Peyer's patch (tissue), 4 donors: ENCODE measurements at regions not wholly inside any gene's neighbourhood (a gene's known extent, or its start where the extent isn't known, plus 50 kb on each side); places are given as distances from the start of the nearest gene placed in this dataset.

Experiments used
- DNase-seq, 3 donors: peaks; one replicate each; pipeline ENCODE4 v3.0.0-alpha.2; 2017 to 2019
- H3K27ac ChIP-seq, 4 donors: fragments of 200-600 bp; sonication (generic); one replicate each; pipeline ENCODE4 v1.5.1; 2016 to 2019
- H3K27me3 ChIP-seq, 2 donors: fragments of 200-600 bp; sonication (generic); one replicate each; pipeline ENCODE4 v1.5.1; 2019
- H3K36me3 ChIP-seq, 3 donors: fragments of 200-600 bp; sonication (generic); one replicate each; pipeline ENCODE4 v1.5.1; 2016 to 2019
- H3K4me1 ChIP-seq, 4 donors: fragments of 200-600 bp; sonication (generic); one replicate each; pipeline ENCODE4 v1.5.1; 2016 to 2019
- H3K4me3 ChIP-seq, 4 donors: fragments of 200-600 bp; sonication (generic); 1 replicate in 3 of 4; 2 replicates in 1 of 4; pipeline ENCODE4 v1.5.1; 2016 to 2019; ENCODE audit warnings: mild to moderate bottlenecking in 1 of 4
- H3K9me3 ChIP-seq, 4 donors: fragments of 200-600 bp; sonication (generic); one replicate each; pipeline ENCODE4 v1.5.1; 2016 to 2019; ENCODE audit warnings: mild to moderate bottlenecking in 1 of 4
- CTCF ChIP-seq, 6 experiments: fragments of 450-650 bp in 4 of 6; fragments of 200-600 bp in 2 of 6; sonication (generic) in 1 of 6; IDR thresholded peaks; one replicate each; pipeline ENCODE4 v1.5.1; 2017 to 2019; ENCODE audit warnings: antibody characterized with exemption in 6 of 6, mild to moderate bottlenecking in 3 of 6, moderate library complexity in 1 of 6
- POLR2A ChIP-seq, 2 donors: fragments of 450-650 bp; IDR thresholded peaks; one replicate each; pipeline ENCODE4 v1.5.1; 2017; ENCODE audit warnings: antibody characterized with exemption in 2 of 2, mild to moderate bottlenecking in 2 of 2, moderate library complexity in 2 of 2

DNA sequence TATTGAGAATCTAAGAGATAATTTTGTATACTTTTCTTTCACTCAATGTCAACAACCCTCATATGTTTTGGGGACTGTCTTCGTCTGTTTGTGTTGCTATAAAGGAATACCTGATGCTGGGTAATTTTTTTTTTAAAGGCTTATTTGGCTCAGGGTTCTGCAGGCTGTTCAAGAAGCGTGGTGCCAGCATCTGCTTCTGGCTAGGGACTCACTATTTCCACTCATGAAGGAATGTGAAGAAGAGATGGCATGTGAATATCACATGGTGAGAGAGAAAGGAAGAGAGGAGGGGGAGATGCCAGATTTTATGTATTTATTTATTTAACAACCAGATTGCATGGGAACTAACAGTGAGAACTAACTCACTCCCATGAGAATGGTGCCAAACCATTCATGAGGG is 827.4 kb upstream of the PHF14 start:
- Histone ChIP-seq H3K27ac (no peak overlapping the region), H3K36me3 (no peaks in the 10 kb centered on the region), H3K4me3 (no peak overlapping the region), H3K4me1 (no peaks in the 10 kb centered on the region), H3K9me3 (peaks cover 0 to 3% (median 0%) of the 10 kb centered on the region in 4 donors), H3K27me3 (no peaks in the 10 kb centered on the region)
- TF ChIP-seq POLR2A (IDR thresholded peaks at IDR 0.05) (no peak), CTCF (IDR thresholded peaks at IDR 0.05) (no peak)
- no peak for DNase-seq

DNA sequence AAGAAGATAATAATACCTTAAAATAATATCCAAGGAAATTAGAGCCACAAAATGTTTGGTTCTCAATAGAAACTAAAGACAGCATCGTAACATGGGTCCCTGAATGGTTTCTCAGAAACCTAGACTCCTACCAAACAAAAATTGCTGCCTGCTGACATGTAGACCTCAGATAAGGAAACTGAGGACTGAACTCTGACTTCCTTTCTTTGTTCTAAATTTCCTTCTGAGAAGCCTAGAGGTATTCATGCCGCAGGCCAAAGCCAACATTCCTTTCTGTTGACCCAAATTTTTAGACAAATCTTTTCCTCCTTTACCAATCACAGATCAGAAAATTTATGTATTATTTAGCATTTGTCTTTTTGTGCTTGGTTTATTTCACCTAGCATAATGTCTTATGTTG is 816.7 kb upstream of the PHF14 start:
- H3K27me3 ChIP-seq: no peaks in the 10 kb centered on the region
- no peak for DNase-seq
- no peaks in the 10 kb centered on the region for H3K36me3 ChIP-seq

GRCh38 chr7:10181996-10182395 is 791.7 kb upstream of the PHF14 start:
- no peak for DNase-seq
- Histone ChIP-seq H3K9me3 (no peaks in the 10 kb centered on the region), H3K4me3 (no peak overlapping the region), H3K27ac (no peak overlapping the region), H3K4me1 (no peaks in the 10 kb centered on the region), H3K36me3 (no peaks in the 10 kb centered on the region), H3K27me3 (no peaks in the 10 kb centered on the region)
- TF ChIP-seq CTCF (IDR thresholded peaks at IDR 0.05) (no peak), POLR2A (IDR thresholded peaks at IDR 0.05) (no peak)

More for the DNA sequence above, 816.7 kb upstream of the PHF14 start:
- H3K4me3 ChIP-seq: no peak overlapping the region
- H3K27ac ChIP-seq: no peak overlapping the region
- TF ChIP-seq POLR2A (IDR thresholded peaks at IDR 0.05): no peak
- TF ChIP-seq CTCF (IDR thresholded peaks at IDR 0.05): no peak
- no peaks in the 10 kb centered on the region for H3K4me1 ChIP-seq
- H3K9me3 ChIP-seq: no peaks in the 10 kb centered on the region

DNA sequence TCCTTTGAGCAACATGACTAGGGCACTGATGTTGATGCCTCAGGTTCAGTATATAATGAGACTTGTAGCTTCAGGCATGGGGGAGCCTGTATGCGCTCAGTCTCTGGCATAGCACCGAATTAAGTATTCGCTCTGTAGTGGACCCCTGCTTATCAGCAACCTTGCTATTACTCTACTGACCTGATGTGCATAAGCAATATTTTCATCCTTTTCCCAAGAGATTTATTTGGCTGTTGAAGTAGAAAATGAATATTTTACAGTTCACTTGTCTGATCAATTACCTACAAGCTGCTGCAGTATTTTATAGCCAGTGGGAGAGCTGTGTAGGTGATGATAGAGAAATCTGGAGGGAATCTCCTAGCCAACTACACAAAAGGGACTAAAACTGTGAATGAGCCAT is 781.6 kb upstream of the PHF14 start:
- no peaks in the 10 kb centered on the region for H3K4me1 ChIP-seq
- no peaks in the 10 kb centered on the region for H3K36me3 ChIP-seq
- H3K27me3 ChIP-seq: no peaks in the 10 kb centered on the region
- no peak for DNase-seq
- H3K27ac ChIP-seq: no peak overlapping the region
- H3K4me3 ChIP-seq: no peak overlapping the region
- H3K9me3 ChIP-seq: no peaks in the 10 kb centered on the region
- no peak for TF ChIP-seq CTCF (IDR thresholded peaks at IDR 0.05)
- no peak for TF ChIP-seq POLR2A (IDR thresholded peaks at IDR 0.05)

DNA sequence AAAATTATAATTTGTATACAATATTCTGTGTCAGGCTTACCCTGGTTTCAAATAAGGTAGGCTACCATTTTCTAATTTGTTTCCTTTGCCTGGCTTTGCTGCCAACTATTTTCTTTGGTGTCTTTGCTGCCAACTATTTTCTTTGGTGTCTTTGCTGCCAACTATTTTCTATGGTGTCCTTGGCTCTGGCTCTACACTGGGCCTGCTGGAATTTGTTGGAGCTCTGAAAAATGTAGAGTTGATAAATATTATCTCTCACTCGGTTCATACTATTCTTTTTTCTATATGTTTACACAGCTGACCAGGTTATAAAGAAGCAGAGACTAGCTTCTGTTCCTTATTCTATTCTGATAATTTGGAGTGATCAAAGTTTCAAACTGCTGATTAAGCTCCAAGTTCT is 768.0 kb upstream of the PHF14 start:
- no peak overlapping the region for H3K4me3 ChIP-seq

More for the DNA sequence above, 768.0 kb upstream of the PHF14 start:
- H3K27me3 ChIP-seq: no peaks in the 10 kb centered on the region
- H3K36me3 ChIP-seq: no peaks in the 10 kb centered on the region
- H3K9me3 ChIP-seq: no peaks in the 10 kb centered on the region
- TF ChIP-seq CTCF (IDR thresholded peaks at IDR 0.05) (no peak), POLR2A (IDR thresholded peaks at IDR 0.05) (no peak)
- H3K27ac ChIP-seq: no peak overlapping the region
- H3K4me1 ChIP-seq: no peaks in the 10 kb centered on the region
- DNase-seq: no peak
